ENCODE measurements at regions not wholly inside any gene's neighbourhood (a gene's known extent, or its start where the extent isn't known, plus 50 kb on each side); places are given as distances from the start of the nearest gene placed in this dataset.

DNA sequence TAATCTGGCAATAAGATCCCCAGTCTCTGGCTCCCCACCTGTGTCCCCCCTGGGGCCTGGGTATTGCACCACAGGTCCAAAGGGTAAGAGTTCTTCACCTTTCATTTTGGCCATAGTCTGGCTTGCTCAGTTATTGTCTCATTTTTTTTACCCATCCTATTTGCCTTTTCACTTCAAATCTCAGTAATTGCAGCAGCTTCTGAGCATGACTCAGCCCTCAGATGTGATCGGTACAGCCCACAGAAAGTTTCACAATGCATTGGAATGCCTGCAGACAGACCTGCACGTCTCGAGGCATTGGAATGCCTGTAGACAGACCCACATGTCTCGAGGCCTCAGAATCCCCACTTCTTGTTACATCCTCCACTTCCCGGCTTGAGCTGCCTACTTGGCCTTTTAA, 173.6 kb downstream of the NUFIP1 start (continued):
- TF ChIP-seq ZNF710 (CRISPR knock-in tag; IDR thresholded peaks at IDR 0.05; ENCODE audit: borderline replicate concordance) (no peak), PCBP2 (optimal IDR thresholded peaks at IDR 0.05; ENCODE audit: low read depth, low read length, poor library complexity, severe bottlenecking) (no peak), ZNF33A (CRISPR knock-in tag; IDR thresholded peaks at IDR 0.05; ENCODE audit: borderline replicate concordance) (no peak), ZNF839 (CRISPR knock-in tag; IDR thresholded peaks at IDR 0.05; ENCODE audit: borderline replicate concordance) (no peak), ZNF276 (CRISPR knock-in tag; IDR thresholded peaks at IDR 0.05; ENCODE audit: low read depth) (no peak), ZNF619 (CRISPR knock-in tag; IDR thresholded peaks at IDR 0.05) (no peak), ZBTB8A (CRISPR knock-in tag; IDR thresholded peaks at IDR 0.05; ENCODE audit: borderline replicate concordance, low read depth) (no peak), CEBPG (CRISPR knock-in tag; IDR thresholded peaks at IDR 0.05) (peak; percentile 85), ERF (CRISPR knock-in tag; IDR thresholded peaks at IDR 0.05) (no peak), ZNF317 (CRISPR knock-in tag; IDR thresholded peaks at IDR 0.05) (peak; percentile 86), CHCHD3 (CRISPR knock-in tag; IDR thresholded peaks at IDR 0.05) (no peak), ZNF713 (CRISPR knock-in tag; IDR thresholded peaks at IDR 0.05) (no peak)
- TF ChIP-seq, protein P1, sequence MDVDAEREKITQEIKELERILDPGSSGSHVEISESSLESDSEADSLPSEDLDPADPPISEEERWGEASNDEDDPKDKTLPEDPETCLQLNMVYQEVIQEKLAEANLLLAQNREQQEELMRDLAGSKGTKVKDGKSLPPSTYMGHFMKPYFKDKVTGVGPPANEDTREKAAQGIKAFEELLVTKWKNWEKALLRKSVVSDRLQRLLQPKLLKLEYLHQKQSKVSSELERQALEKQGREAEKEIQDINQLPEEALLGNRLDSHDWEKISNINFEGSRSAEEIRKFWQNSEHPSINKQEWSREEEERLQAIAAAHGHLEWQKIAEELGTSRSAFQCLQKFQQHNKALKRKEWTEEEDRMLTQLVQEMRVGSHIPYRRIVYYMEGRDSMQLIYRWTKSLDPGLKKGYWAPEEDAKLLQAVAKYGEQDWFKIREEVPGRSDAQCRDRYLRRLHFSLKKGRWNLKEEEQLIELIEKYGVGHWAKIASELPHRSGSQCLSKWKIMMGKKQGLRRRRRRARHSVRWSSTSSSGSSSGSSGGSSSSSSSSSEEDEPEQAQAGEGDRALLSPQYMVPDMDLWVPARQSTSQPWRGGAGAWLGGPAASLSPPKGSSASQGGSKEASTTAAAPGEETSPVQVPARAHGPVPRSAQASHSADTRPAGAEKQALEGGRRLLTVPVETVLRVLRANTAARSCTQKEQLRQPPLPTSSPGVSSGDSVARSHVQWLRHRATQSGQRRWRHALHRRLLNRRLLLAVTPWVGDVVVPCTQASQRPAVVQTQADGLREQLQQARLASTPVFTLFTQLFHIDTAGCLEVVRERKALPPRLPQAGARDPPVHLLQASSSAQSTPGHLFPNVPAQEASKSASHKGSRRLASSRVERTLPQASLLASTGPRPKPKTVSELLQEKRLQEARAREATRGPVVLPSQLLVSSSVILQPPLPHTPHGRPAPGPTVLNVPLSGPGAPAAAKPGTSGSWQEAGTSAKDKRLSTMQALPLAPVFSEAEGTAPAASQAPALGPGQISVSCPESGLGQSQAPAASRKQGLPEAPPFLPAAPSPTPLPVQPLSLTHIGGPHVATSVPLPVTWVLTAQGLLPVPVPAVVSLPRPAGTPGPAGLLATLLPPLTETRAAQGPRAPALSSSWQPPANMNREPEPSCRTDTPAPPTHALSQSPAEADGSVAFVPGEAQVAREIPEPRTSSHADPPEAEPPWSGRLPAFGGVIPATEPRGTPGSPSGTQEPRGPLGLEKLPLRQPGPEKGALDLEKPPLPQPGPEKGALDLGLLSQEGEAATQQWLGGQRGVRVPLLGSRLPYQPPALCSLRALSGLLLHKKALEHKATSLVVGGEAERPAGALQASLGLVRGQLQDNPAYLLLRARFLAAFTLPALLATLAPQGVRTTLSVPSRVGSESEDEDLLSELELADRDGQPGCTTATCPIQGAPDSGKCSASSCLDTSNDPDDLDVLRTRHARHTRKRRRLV (CRISPR knock-in tag; IDR thresholded peaks at IDR 0.05) = no peak
- TF ChIP-seq, protein P2, sequence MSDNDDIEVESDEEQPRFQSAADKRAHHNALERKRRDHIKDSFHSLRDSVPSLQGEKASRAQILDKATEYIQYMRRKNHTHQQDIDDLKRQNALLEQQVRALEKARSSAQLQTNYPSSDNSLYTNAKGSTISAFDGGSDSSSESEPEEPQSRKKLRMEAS (IDR thresholded peaks at IDR 0.05) = peak; percentile 42
- TF ChIP-seq, protein P3, sequence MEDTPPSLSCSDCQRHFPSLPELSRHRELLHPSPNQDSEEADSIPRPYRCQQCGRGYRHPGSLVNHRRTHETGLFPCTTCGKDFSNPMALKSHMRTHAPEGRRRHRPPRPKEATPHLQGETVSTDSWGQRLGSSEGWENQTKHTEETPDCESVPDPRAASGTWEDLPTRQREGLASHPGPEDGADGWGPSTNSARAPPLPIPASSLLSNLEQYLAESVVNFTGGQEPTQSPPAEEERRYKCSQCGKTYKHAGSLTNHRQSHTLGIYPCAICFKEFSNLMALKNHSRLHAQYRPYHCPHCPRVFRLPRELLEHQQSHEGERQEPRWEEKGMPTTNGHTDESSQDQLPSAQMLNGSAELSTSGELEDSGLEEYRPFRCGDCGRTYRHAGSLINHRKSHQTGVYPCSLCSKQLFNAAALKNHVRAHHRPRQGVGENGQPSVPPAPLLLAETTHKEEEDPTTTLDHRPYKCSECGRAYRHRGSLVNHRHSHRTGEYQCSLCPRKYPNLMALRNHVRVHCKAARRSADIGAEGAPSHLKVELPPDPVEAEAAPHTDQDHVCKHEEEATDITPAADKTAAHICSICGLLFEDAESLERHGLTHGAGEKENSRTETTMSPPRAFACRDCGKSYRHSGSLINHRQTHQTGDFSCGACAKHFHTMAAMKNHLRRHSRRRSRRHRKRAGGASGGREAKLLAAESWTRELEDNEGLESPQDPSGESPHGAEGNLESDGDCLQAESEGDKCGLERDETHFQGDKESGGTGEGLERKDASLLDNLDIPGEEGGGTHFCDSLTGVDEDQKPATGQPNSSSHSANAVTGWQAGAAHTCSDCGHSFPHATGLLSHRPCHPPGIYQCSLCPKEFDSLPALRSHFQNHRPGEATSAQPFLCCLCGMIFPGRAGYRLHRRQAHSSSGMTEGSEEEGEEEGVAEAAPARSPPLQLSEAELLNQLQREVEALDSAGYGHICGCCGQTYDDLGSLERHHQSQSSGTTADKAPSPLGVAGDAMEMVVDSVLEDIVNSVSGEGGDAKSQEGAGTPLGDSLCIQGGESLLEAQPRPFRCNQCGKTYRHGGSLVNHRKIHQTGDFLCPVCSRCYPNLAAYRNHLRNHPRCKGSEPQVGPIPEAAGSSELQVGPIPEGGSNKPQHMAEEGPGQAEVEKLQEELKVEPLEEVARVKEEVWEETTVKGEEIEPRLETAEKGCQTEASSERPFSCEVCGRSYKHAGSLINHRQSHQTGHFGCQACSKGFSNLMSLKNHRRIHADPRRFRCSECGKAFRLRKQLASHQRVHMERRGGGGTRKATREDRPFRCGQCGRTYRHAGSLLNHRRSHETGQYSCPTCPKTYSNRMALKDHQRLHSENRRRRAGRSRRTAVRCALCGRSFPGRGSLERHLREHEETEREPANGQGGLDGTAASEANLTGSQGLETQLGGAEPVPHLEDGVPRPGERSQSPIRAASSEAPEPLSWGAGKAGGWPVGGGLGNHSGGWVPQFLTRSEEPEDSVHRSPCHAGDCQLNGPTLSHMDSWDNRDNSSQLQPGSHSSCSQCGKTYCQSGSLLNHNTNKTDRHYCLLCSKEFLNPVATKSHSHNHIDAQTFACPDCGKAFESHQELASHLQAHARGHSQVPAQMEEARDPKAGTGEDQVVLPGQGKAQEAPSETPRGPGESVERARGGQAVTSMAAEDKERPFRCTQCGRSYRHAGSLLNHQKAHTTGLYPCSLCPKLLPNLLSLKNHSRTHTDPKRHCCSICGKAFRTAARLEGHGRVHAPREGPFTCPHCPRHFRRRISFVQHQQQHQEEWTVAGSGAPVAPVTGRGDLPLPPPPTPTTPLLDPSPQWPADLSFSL (CRISPR knock-in tag; IDR thresholded peaks at IDR 0.05) = no peak
